ENCODE measurements at regions not wholly inside any gene's neighbourhood (a gene's known extent, or its start where the extent isn't known, plus 50 kb on each side); places are given as distances from the start of the nearest gene placed in this dataset.

DNA sequence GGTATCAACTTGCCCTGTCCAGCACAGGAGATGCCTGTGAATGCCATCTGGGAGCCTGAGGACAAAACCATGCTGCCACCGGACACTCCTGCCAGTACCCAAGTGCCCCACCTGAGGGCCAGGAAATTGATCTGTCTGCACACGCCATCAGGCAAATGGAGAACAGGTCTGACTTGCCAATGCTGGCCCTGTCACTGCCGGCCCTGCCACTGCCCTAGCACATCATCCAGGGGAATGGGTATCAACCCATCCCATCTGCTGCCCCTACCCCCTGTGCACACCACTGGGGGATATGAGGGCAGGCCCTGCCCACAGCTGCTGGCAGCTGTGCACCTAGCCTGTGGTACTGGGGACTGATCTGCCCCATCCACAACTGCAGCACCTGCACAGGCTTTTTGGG lies 1081.6 kb upstream of the EYS start:
- TF ChIP-seq, protein P1, sequence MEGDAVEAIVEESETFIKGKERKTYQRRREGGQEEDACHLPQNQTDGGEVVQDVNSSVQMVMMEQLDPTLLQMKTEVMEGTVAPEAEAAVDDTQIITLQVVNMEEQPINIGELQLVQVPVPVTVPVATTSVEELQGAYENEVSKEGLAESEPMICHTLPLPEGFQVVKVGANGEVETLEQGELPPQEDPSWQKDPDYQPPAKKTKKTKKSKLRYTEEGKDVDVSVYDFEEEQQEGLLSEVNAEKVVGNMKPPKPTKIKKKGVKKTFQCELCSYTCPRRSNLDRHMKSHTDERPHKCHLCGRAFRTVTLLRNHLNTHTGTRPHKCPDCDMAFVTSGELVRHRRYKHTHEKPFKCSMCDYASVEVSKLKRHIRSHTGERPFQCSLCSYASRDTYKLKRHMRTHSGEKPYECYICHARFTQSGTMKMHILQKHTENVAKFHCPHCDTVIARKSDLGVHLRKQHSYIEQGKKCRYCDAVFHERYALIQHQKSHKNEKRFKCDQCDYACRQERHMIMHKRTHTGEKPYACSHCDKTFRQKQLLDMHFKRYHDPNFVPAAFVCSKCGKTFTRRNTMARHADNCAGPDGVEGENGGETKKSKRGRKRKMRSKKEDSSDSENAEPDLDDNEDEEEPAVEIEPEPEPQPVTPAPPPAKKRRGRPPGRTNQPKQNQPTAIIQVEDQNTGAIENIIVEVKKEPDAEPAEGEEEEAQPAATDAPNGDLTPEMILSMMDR (IDR thresholded peaks at IDR 0.05) = no peak
- no peak for TF ChIP-seq ZFX (IDR thresholded peaks at IDR 0.05; ENCODE audit: borderline replicate concordance)
